Right lobe of liver (tissue), 4 donors: ENCODE measurements at regions not wholly inside any gene's neighbourhood (a gene's known extent, or its start where the extent isn't known, plus 50 kb on each side); places are given as distances from the start of the nearest gene placed in this dataset.

Experiments used
- CTCF ChIP-seq, 4 donors: fragments of 200-600 bp in 3 of 4; fragments of 450-650 bp in 1 of 4; IDR thresholded peaks; one replicate each; pipeline versions ENCODE4 v1.5.1 to v1.8.0; 2016 to 2022; ENCODE audit warnings: antibody characterized with exemption in 4 of 4, mild to moderate bottlenecking in 2 of 4
- POLR2A ChIP-seq: fragments of 450-650 bp; IDR thresholded peaks from one replicate; pipeline ENCODE4 v1.6.1; 2017; ENCODE audit warnings: antibody characterized with exemption, mild to moderate bottlenecking
- donor health status: DM: no; HTN: no; CAD: no.
- donor health status: DM: no; HTN: no; CAD: no.
- donor health status: DM: no; HTN: yes; CAD: no.

GRCh38 chr21:15408089-15408488 lies 321.7 kb upstream of the USP25 start:
- no peak for TF ChIP-seq CTCF (IDR thresholded peaks at IDR 0.05)
- TF ChIP-seq POLR2A: no peak
